MM.1S (cell line): ENCODE measurements at regions not wholly inside any gene's neighbourhood (a gene's known extent, or its start where the extent isn't known, plus 50 kb on each side); places are given as distances from the start of the nearest gene placed in this dataset.

ENCODE experiments used
- EZH2 ChIP-seq: fragments of 300-600 bp; sonication (generic); optimal IDR thresholded peaks from 2 replicates; pipeline ENCODE3; 2017; ENCODE audit warnings: low read depth, mild to moderate bottlenecking, antibody characterized with exemption, low read length, mixed read lengths
- EZH2phosphoT487 ChIP-seq: fragments of 300-600 bp; sonication (generic); IDR thresholded peaks from 2 replicates; pipeline ENCODE4 v1.6.1; 2018; ENCODE audit warnings: antibody characterized with exemption, low read length
- TF ChIP-seq, protein P1 (sequence below): fragments of 300-600 bp; sonication (generic); IDR thresholded peaks from 2 replicates; pipeline ENCODE4 v1.5.1; 2016; ENCODE audit warnings: antibody characterized with exemption, low read length, mixed read lengths

DNA sequence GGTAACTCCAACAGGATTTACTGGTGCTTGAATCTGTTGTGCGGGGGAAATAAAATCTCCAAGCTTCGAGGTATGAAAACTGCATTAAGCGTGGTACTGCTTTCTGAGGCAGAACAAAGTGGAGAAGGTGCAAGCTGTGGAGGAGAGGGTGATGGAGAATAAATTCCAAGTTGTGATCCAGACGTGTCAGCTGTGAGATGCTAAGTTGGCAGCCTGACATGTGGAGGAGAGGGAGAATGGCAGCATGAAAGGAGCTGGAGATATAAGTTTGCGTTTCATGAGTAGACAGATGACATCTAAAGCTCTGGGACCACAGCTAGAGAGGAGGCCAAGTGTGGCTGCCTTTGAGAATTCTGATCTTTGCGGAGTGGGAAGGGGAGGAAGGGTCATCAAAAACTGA is 411.8 kb downstream of the FBXO15 start:
- TF ChIP-seq, protein P1, sequence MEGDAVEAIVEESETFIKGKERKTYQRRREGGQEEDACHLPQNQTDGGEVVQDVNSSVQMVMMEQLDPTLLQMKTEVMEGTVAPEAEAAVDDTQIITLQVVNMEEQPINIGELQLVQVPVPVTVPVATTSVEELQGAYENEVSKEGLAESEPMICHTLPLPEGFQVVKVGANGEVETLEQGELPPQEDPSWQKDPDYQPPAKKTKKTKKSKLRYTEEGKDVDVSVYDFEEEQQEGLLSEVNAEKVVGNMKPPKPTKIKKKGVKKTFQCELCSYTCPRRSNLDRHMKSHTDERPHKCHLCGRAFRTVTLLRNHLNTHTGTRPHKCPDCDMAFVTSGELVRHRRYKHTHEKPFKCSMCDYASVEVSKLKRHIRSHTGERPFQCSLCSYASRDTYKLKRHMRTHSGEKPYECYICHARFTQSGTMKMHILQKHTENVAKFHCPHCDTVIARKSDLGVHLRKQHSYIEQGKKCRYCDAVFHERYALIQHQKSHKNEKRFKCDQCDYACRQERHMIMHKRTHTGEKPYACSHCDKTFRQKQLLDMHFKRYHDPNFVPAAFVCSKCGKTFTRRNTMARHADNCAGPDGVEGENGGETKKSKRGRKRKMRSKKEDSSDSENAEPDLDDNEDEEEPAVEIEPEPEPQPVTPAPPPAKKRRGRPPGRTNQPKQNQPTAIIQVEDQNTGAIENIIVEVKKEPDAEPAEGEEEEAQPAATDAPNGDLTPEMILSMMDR = no peak
- TF ChIP-seq EZH2 (no peak), EZH2phosphoT487 (no peak)
